HG03196 (cell line): ENCODE measurements at regions not wholly inside any gene's neighbourhood (a gene's known extent, or its start where the extent isn't known, plus 50 kb on each side); places are given as distances from the start of the nearest gene placed in this dataset.

Source experiments
- ATAC-seq: cut with Tn5 transposase; IDR thresholded peaks from one replicate; pipeline ENCODE4 v1.9.1; 2021; ENCODE audit not compliant: unreplicated experiment

DNA sequence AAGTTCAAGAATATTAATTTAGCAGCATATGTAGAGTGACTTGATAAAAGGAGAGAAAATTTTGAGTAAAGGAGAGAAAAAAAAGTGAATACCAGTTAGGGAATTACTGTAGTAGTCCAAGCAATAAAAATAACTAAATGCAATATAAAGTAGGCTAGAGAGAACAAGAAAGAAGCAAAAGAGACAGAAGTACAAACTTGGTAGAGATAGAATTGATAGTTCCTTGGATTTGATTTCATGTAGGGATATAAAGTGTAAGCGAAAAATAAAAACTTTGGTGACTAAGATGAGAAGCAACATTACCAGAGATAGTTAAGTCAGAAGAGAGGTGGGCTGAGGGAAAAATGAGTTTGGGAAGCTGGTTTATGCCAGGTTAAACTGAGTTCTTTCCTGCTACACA is 252.4 kb downstream of the SEC23A start:
- ATAC-seq: no peak

DNA sequence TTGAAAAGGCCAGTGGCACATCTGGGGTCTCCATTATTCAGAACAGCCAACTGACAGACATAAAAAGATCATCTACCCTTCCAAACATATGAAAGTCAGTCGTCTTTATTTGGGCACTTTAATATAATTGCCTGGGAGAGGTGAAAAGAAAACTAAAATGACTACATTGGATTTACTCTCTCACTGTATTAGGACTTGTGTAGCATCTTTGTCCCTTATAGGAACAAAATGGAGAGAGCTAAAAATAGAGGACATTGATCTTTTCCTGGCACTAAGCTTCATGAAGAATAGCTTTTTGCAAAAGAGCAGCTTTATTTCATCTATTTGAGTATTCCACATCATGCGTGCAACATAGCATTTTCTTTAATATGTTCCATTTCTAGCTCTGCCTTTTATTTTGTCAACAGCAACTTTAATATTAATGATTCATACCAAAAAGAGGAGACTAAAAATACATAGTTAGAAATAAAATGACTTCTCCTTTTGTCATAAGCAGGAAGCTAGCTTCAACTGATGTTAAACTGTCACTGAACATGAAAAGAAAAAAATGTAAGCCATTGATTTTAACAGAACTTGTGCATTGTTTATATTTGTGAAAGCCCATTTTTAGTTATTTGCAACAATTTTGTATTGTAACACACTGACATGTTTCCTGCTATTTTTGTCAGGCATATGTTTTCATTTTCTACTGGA is 254.6 kb downstream of the SEC23A start:
- ATAC-seq: no peak

- ATAC-seq: no peak
Observed at GRCh38 chr14:38847161-38847560, 255.9 kb downstream of the SEC23A start.

- ATAC-seq: no peak
Observed at GRCh38 chr14:38839694-38840365, 263.2 kb downstream of the SEC23A start.

GRCh38 chr14:38838979-38839323 is 264.1 kb downstream of the SEC23A start:
- no peak for ATAC-seq

DNA sequence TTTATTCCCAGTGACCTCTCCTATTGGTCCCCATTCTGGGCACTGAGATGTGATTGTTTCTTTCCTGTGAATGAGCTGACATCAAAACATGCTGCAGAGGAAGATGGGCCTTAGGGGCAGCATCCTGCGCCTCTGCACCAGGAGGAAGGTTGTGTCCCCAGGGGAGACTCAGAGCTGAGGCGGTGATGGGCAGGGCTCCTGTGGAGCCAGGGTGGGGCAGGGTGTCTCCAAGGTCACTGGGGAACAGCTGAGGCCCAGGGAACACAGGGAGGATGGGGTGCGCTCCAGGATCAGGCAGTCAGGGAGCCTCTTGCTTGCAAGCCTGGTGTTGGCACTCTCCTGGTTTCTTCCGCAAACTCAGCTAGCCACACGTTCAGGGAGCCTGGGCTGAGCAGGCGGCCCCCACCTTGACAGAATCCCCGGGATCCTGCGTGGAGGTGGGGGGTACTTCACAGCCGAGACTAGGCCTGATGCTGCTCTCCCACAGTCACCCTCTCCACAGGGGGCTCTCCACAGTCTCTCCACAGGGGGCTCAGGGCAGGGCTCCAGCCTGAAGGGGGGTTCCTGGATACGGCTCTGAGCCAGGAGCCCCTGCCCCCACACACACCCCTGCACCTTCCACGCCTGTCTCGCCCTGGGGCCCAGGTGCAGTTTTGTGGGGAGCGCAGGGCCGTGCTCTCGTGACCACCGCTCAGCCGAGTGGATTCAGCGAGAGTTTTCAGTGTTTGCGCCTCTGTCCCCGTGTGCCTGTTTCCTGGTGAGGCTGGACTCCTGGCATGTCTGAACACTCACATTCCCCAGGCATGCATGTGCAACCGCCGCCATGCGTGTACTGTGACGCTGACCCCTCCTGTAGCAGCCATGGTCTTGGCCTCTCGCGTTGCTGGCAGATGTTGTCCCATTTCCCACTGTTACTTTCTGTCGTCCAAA is 264.7 kb downstream of the SEC23A start:
- ATAC-seq: no peak

DNA sequence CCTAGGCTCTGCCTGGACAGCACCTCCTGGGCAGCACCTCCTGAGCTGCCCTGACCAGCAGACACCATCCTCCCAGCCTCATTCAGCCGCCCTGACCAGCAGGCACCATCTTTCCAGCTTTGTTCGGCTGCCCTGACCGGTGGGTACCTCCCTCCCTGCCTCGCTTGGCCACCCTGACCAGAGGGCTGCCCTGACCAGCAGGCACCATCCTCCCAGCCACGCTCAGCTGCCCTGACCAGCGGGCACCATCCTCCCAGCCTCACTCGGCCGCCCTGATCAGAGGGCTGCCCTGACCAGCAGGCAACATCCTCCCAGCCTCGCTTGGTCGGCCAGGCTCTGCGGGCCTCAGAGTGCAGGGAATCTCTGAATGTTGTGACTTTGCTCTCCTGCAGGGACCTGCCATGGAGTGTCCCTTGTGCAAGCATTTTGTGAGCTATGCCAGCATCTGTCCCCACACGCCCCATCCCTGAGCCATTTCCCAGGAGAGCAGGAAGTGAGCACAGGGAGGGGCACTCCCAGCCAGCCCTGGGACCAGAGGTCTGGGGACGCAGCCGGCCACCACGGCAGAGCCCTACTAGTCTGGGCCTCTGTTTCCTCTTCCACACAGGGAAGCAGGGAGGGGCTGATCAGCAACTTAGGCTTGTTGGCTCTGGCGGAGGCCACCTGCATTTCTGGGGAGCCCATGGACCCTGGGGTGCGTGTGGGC is 265.5 kb downstream of the SEC23A start:
- ATAC-seq: no peak

DNA sequence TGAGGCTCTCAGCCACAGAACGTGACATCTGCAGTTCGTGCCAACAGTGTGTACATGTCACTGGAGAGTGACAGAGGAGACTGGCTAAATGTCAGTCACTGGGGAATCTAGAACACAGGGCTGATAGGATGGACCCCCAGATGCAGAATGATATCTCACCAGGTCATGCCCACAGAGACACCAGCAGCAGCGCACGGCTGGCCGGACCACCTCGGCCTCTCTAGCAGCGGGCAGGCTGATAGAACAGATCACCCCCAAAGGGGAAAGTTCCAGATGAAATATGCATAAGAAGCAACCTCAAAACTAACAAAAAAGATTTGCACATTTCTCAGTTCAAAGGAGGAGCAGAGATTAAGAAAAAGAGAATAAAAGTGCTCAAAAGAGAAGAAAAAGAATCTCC is 266.5 kb downstream of the SEC23A start:
- no peak for ATAC-seq

- no peak for ATAC-seq
Observed at GRCh38 chr14:38835874-38836273, 267.2 kb downstream of the SEC23A start.

GRCh38 chr14:38828183-38828827 is 274.7 kb downstream of the SEC23A start:
- ATAC-seq: no peak

- ATAC-seq: no peak
Observed at GRCh38 chr14:38824706-38825105, 278.3 kb downstream of the SEC23A start.

- ATAC-seq: no peak
Observed at GRCh38 chr14:38818555-38818954, 284.5 kb downstream of the SEC23A start.

- ATAC-seq: no peak
Observed at GRCh38 chr14:38808734-38809455, 294.1 kb downstream of the SEC23A start.

DNA sequence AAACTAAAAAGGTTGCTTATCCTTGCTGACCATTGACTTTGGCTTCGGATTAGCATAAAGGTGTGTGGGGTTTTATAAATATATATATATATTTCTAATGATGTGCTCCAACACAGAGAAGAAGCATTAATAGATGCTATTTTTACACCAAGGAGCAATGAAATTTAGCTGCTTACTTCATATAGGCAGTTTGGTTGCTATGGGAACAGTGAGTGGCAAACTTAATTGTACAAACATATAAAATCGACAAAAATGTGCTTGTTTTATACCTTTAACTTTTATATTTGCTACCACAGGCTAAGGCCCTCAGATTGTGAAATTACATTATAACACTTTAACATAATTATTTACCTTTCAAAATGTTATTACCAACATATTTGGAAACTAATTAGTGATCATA is 303.4 kb downstream of the SEC23A start:
- no peak for ATAC-seq

- ATAC-seq: no peak
Observed at GRCh38 chr14:38794677-38795076, 308.4 kb downstream of the SEC23A start.

- ATAC-seq: no peak
Observed at GRCh38 chr14:38791862-38792261, 311.2 kb downstream of the SEC23A start.

GRCh38 chr14:38790916-38791315 is 312.1 kb downstream of the SEC23A start:
- no peak for ATAC-seq

- ATAC-seq: no peak
Observed at GRCh38 chr14:38789805-38790204, 313.2 kb downstream of the SEC23A start.

DNA sequence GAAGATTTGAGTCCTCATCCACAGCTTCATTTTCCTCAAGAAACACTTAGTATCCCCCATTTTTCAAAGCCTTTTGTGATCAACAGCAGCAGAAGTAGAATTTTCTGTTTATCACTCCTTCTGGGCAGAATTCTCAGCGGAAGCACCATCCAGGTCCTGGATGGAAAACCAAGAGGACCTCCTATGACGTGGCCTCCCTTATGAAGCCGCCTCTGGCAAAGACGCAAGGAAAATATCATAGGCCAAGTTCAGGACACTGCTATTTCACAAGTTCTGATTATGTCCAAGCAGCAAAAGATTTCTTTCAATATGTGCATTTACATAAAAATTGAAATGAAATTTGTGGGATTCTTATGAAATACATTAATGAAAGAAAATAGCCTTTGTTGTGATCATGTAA is 315.0 kb downstream of the SEC23A start:
- no peak for ATAC-seq

GRCh38 chr14:38786921-38787320 is 316.1 kb downstream of the SEC23A start:
- ATAC-seq: no peak
